ENCODE measurements at regions not wholly inside any gene's neighbourhood (a gene's known extent, or its start where the extent isn't known, plus 50 kb on each side); places are given as distances from the start of the nearest gene placed in this dataset.
"Not testable (repeated sequence)": the region's sequence is repeated elsewhere in the genome, so short reads cannot be mapped to it uniquely, and the experiment has no call there.

GRCh38 chr3:182149594-182149993 lies 437.9 kb downstream of the SOX2 start:
- no peaks in the 10 kb centered on the region; the same call in 1 of the 2 replicates for H3K9me2 ChIP-seq (ENCODE audit: low read depth, low read length)
- H2AFZ ChIP-seq (ENCODE audit: low read length) = no peak overlapping the region
- no peaks in the 10 kb centered on the region for H3K27me3 ChIP-seq (ENCODE audit: insufficient read depth, low read length)
- TF ChIP-seq CTCF (IDR thresholded peaks at IDR 0.05; ENCODE audit: low read length) = no peak
- TF ChIP-seq EZH2 (IDR thresholded peaks at IDR 0.05; ENCODE audit: borderline replicate concordance, low read length) = no peak
- no peak overlapping the region for H3K27ac ChIP-seq (ENCODE audit: low read depth, low read length, poor library complexity, severe bottlenecking)
- no peaks in the 10 kb centered on the region for H3K9me3 ChIP-seq (ENCODE audit: low read length)
- H4K20me1 ChIP-seq (ENCODE audit: insufficient read depth, low read length) = no peaks in the 10 kb centered on the region
- no peak overlapping the region for H3K9ac ChIP-seq (ENCODE audit: low read length)
- H3K79me2 ChIP-seq (ENCODE audit: insufficient read depth, low read length) = no peaks in the 10 kb centered on the region
- H3K4me2 ChIP-seq (ENCODE audit: low read length) = no peak overlapping the region
- H3K4me1 ChIP-seq (ENCODE audit: insufficient read depth, low read length, severe bottlenecking) = no peaks in the 10 kb centered on the region
- H3K4me3 ChIP-seq (ENCODE audit: low read depth, low read length, poor library complexity, severe bottlenecking) = no peak overlapping the region
- H3K36me3 ChIP-seq (ENCODE audit: insufficient read depth, low read length) = no peaks in the 10 kb centered on the region; the same call in 1 of the 2 replicates
- H3F3A ChIP-seq (ENCODE audit: insufficient read depth, low read length) = no peaks in the 10 kb centered on the region

- not testable (repeated sequence) for H3K9me2 ChIP-seq (ENCODE audit: low read depth, low read length); H3K27ac ChIP-seq (ENCODE audit: low read depth, low read length, poor library complexity, severe bottlenecking); H3K27me3 ChIP-seq (ENCODE audit: insufficient read depth, low read length); H3K79me2 ChIP-seq (ENCODE audit: insufficient read depth, low read length); H2AFZ ChIP-seq (ENCODE audit: low read length); H3K9ac ChIP-seq (ENCODE audit: low read length); H3K36me3 ChIP-seq (ENCODE audit: insufficient read depth, low read length); H4K20me1 ChIP-seq (ENCODE audit: insufficient read depth, low read length); H3F3A ChIP-seq (ENCODE audit: insufficient read depth, low read length); H3K9me3 ChIP-seq (ENCODE audit: low read length); H3K4me1 ChIP-seq (ENCODE audit: insufficient read depth, low read length, severe bottlenecking); H3K4me3 ChIP-seq (ENCODE audit: low read depth, low read length, poor library complexity, severe bottlenecking); H3K4me2 ChIP-seq (ENCODE audit: low read length)
These were observed 444.6 kb downstream of the SOX2 start for GRCh38 chr3:182156326-182156725.

GRCh38 chr3:182165234-182165633 lies 453.5 kb downstream of the SOX2 start:
- Histone ChIP-seq H3K4me2 (ENCODE audit: low read length) (no peak overlapping the region), H3K27me3 (ENCODE audit: insufficient read depth, low read length) (no peaks in the 10 kb centered on the region; the same call in 1 of the 2 replicates), H3K36me3 (ENCODE audit: insufficient read depth, low read length) (no peaks in the 10 kb centered on the region), H3K9me2 (ENCODE audit: low read depth, low read length) (no peaks in the 10 kb centered on the region), H3K27ac (ENCODE audit: low read depth, low read length, poor library complexity, severe bottlenecking) (no peak overlapping the region), H3F3A (ENCODE audit: insufficient read depth, low read length) (no peaks in the 10 kb centered on the region), H3K79me2 (ENCODE audit: insufficient read depth, low read length) (no peaks in the 10 kb centered on the region), H3K4me1 (ENCODE audit: insufficient read depth, low read length, severe bottlenecking) (no peaks in the 10 kb centered on the region), H3K9me3 (ENCODE audit: low read length) (no peaks in the 10 kb centered on the region), H3K4me3 (ENCODE audit: low read depth, low read length, poor library complexity, severe bottlenecking) (no peak overlapping the region), H3K9ac (ENCODE audit: low read length) (no peak overlapping the region), H4K20me1 (ENCODE audit: insufficient read depth, low read length) (no peaks in the 10 kb centered on the region), H2AFZ (ENCODE audit: low read length) (no peak overlapping the region)
- no peak for TF ChIP-seq CTCF (IDR thresholded peaks at IDR 0.05; ENCODE audit: low read length)
- no peak for TF ChIP-seq EZH2 (IDR thresholded peaks at IDR 0.05; ENCODE audit: borderline replicate concordance, low read length)

GRCh38 chr3:182172534-182172933 lies 460.8 kb downstream of the SOX2 start:
- Histone ChIP-seq H3K4me3 (ENCODE audit: low read depth, low read length, poor library complexity, severe bottlenecking) (no peak overlapping the region), H3K9me2 (ENCODE audit: low read depth, low read length) (no peaks in the 10 kb centered on the region), H3K4me2 (ENCODE audit: low read length) (no peak overlapping the region), H2AFZ (ENCODE audit: low read length) (no peak overlapping the region), H3K27me3 (ENCODE audit: insufficient read depth, low read length) (no peaks in the 10 kb centered on the region; the same call in 1 of the 2 replicates), H3K9me3 (ENCODE audit: low read length) (no peaks in the 10 kb centered on the region), H3K9ac (ENCODE audit: low read length) (no peak overlapping the region), H3K27ac (ENCODE audit: low read depth, low read length, poor library complexity, severe bottlenecking) (no peak overlapping the region), H3F3A (ENCODE audit: insufficient read depth, low read length) (no peaks in the 10 kb centered on the region), H4K20me1 (ENCODE audit: insufficient read depth, low read length) (no peaks in the 10 kb centered on the region), H3K4me1 (ENCODE audit: insufficient read depth, low read length, severe bottlenecking) (no peaks in the 10 kb centered on the region), H3K79me2 (ENCODE audit: insufficient read depth, low read length) (no peaks in the 10 kb centered on the region), H3K36me3 (ENCODE audit: insufficient read depth, low read length) (no peaks in the 10 kb centered on the region)
- TF ChIP-seq EZH2 (IDR thresholded peaks at IDR 0.05; ENCODE audit: borderline replicate concordance, low read length) (no peak), CTCF (IDR thresholded peaks at IDR 0.05; ENCODE audit: low read length) (no peak)

Measured in OCI-LY1 (cell line).